ENCODE measurements at regions not wholly inside any gene's neighbourhood (a gene's known extent, or its start where the extent isn't known, plus 50 kb on each side); places are given as distances from the start of the nearest gene placed in this dataset.
"Not testable (repeated sequence)": the region's sequence is repeated elsewhere in the genome, so short reads cannot be mapped to it uniquely, and the experiment has no call there.

DNA sequence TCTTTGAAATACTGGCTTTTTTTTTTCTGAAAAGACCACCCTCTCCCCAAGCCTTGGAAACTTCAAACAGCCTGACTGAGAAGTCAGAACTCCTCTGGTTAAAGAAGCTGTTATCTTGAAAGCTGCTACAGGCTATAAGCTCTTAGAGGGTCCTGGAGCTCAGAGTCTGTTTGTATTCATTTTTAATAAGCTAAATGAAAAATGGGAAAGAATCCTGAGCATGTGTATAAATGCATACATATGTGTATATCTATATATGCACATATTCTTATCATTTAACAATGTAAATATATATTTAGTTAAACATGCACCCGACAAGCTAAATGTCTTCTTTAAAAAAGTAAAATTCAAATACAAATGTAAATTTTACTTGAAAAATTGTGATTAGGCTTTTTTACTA is 494.9 kb upstream of the POU3F2 start:
- H3K27ac Mint-ChIP-seq, result no peak overlapping the region
- intact Hi-C loops (cut with micrococcal nuclease), result no loop called here
- H3K27me3 Mint-ChIP-seq, result no peaks in the 10 kb centered on the region
- H3K9me3 Mint-ChIP-seq, result no peaks in the 10 kb centered on the region
- H3K4me3 Mint-ChIP-seq, result no peak overlapping the region
- no peak for DNase-seq
- no peaks in the 10 kb centered on the region for H3K36me3 Mint-ChIP-seq (ENCODE audit: low read depth)
- no peaks in the 10 kb centered on the region for H3K4me1 Mint-ChIP-seq

- intact Hi-C loops (cut with micrococcal nuclease), result no loop called here
- Mint-ChIP-seq H3K27me3 (no peaks in the 10 kb centered on the region), H3K4me3 (no peak overlapping the region), H3K27ac (no peak overlapping the region), H3K9me3 (no peaks in the 10 kb centered on the region), H3K4me1 (no peaks in the 10 kb centered on the region), H3K36me3 (ENCODE audit: low read depth) (no peaks in the 10 kb centered on the region)
- DNase-seq, result no peak
Observed at GRCh38 chr6:98343004-98343403, 491.4 kb upstream of the POU3F2 start.

DNA sequence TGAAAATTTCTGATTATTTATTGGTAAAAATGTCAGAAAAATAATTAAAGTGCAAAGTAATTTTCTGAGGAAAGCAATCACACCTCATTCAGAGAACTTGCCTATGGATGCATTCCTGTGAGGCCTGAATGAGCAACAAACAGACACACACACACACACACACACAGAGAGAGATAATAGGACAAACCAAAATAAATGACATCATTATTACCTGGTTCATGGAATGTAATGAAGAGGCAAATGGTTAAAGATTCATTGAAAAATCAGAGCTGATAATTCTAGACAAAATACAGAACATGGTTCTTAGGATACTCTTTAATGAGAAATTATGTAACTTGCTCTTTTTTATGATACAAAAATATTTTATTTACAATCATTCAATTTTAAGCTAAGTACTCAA is 490.6 kb upstream of the POU3F2 start:
- Mint-ChIP-seq H3K4me1 (no peaks in the 10 kb centered on the region), H3K36me3 (ENCODE audit: low read depth) (no peaks in the 10 kb centered on the region), H3K27me3 (no peaks in the 10 kb centered on the region), H3K9me3 (no peaks in the 10 kb centered on the region), H3K27ac (no peak overlapping the region), H3K4me3 (no peak overlapping the region)
- intact Hi-C loops (cut with micrococcal nuclease), result no loop called here
- DNase-seq, result no peak

DNA sequence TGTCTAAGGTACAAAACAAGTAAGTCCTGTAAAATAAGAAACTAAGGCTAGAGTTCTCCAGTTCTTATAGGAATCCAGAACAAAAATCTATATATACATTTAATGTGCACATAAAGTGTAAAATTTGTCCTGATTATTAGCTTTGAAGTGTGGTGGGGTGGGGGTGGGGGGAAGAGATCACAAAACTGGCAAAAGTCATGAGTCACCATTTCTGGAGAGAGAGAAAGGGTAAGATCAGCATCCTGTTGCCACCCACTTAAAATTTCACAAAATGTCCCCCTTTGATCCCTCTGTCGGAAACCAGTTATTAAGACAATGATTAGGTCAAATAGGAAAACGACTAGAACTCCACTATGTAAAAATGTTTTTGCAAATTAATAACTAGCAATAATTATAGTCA is 482.0 kb upstream of the POU3F2 start:
- H3K27me3 Mint-ChIP-seq, result no peaks in the 10 kb centered on the region
- no peaks in the 10 kb centered on the region for H3K9me3 Mint-ChIP-seq
- H3K4me3 Mint-ChIP-seq, result no peak overlapping the region
- H3K4me1 Mint-ChIP-seq, result no peaks in the 10 kb centered on the region
- H3K36me3 Mint-ChIP-seq (ENCODE audit: low read depth), result no peaks in the 10 kb centered on the region
- H3K27ac Mint-ChIP-seq, result no peak overlapping the region
- intact Hi-C loops (cut with micrococcal nuclease), result no loop called here
- DNase-seq, result no peak

GRCh38 chr6:98358173-98358572 is 476.2 kb upstream of the POU3F2 start:
- Mint-ChIP-seq H3K27me3 (no peaks in the 10 kb centered on the region), H3K27ac (no peak overlapping the region), H3K9me3 (no peaks in the 10 kb centered on the region), H3K36me3 (ENCODE audit: low read depth) (no peaks in the 10 kb centered on the region), H3K4me3 (no peak overlapping the region), H3K4me1 (no peaks in the 10 kb centered on the region)
- DNase-seq, result no peak
- intact Hi-C loops (cut with micrococcal nuclease), result no loop called here

DNA sequence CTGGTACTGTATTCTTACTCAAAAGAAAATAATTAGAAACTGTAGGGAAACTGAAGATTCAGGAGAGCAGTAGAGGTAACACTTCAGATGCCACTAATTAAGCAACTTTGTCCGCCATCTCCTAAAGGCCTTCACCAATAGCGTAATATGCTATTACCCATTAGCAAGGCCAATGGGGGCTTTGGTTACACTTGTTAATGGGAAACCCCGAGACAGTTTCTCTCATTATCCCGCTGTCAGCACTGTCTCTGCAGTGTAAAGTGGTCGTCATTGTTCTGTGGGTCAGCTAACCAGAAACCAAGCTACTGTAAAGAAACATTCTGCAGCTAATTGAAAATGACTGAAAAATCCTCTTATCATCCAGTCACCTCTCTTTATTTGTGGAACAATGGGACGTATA is 468.0 kb upstream of the POU3F2 start:
- Mint-ChIP-seq H3K27ac (no peak overlapping the region), H3K27me3 (no peaks in the 10 kb centered on the region), H3K4me1 (no peaks in the 10 kb centered on the region), H3K4me3 (no peak overlapping the region), H3K9me3 (no peaks in the 10 kb centered on the region), H3K36me3 (ENCODE audit: low read depth) (no peaks in the 10 kb centered on the region)
- intact Hi-C loops (cut with micrococcal nuclease), result no loop called here
- DNase-seq, result no peak

DNA sequence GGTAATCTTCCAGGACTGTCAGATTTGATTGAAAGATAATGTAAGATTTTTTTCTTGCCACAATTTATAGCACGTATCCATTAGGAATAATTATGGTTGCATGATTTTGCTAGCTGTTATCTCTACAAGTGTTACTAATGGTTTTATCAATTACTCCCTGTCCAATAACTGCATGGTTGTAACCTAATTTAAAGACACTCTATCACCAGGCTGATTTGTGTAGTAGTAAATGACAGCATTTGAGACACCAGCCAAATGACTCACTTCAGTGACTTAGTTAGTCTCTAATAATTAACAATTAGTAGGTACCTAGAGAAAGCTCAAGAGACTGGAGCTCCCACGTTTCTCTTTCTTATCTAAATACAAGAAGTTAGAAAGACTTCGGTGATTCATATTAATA is 453.8 kb upstream of the POU3F2 start:
- DNase-seq, result no peak
- intact Hi-C loops (cut with micrococcal nuclease), result no loop called here

GRCh38 chr6:98382246-98382645 is 452.1 kb upstream of the POU3F2 start:
- Mint-ChIP-seq H3K9me3 (no peaks in the 10 kb centered on the region), H3K36me3 (ENCODE audit: low read depth) (no peaks in the 10 kb centered on the region), H3K4me1 (no peaks in the 10 kb centered on the region), H3K27me3 (no peaks in the 10 kb centered on the region), H3K4me3 (no peak overlapping the region), H3K27ac (no peak overlapping the region)
- DNase-seq, result no peak
- intact Hi-C loops (cut with micrococcal nuclease), result no loop called here

More for the DNA sequence above, 453.8 kb upstream of the POU3F2 start:
- no peaks in the 10 kb centered on the region for H3K36me3 Mint-ChIP-seq (ENCODE audit: low read depth)
- no peaks in the 10 kb centered on the region for H3K27me3 Mint-ChIP-seq
- H3K27ac Mint-ChIP-seq, result no peak overlapping the region
- H3K4me3 Mint-ChIP-seq, result no peak overlapping the region
- H3K9me3 Mint-ChIP-seq, result no peaks in the 10 kb centered on the region
- H3K4me1 Mint-ChIP-seq, result no peaks in the 10 kb centered on the region

DNA sequence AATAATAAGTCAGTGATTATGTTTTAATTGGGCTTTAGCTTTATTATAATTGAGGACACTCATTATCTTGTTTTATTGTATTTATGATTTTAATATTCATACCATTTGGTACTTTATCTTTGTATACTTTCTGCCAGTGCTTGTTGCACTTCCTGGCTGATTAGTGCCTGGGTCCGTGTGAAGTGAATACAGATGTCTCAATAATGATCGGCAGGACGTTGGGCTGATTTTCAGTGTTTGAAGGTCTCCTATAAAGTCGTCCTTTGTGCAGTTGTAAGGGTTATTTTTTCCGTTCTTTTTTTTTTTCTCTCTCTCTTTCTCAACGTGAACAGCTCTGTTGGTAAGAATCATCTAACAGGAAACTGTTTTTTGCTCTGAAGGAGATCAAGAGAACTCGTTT is 450.0 kb upstream of the POU3F2 start:
- no peak overlapping the region for H3K27ac Mint-ChIP-seq
- no peaks in the 10 kb centered on the region for H3K36me3 Mint-ChIP-seq (ENCODE audit: low read depth)
- no peak overlapping the region for H3K4me3 Mint-ChIP-seq
- H3K4me1 Mint-ChIP-seq, result no peaks in the 10 kb centered on the region
- intact Hi-C loops (cut with micrococcal nuclease), result no loop called here
- DNase-seq, result no peak
- H3K9me3 Mint-ChIP-seq, result no peaks in the 10 kb centered on the region
- no peaks in the 10 kb centered on the region for H3K27me3 Mint-ChIP-seq

DNA sequence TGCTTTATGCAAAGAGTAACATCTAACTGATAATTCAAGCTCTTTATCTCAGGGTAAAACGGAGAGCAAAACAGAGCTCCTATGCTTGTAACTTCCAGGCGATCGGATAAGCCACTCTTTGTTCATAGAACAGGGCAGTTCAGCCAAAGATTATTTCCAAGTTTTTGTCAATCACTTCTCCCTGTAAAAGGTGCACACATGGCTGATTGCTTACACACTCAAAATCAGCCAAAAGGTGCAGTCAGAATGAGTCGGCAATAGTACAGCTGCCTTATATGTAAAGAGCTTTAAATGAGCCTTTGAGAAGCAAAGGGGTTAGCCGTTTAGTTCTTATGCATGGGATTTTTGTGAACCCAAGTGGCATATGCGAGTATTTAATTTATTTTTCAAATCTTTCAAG is 449.6 kb upstream of the POU3F2 start:
- Mint-ChIP-seq H3K27me3 (no peaks in the 10 kb centered on the region), H3K4me1 (no peaks in the 10 kb centered on the region), H3K9me3 (peaks cover 1% of the 10 kb centered on the region), H3K36me3 (ENCODE audit: low read depth) (no peaks in the 10 kb centered on the region), H3K4me3 (no peak overlapping the region), H3K27ac (no peak overlapping the region)
- DNase-seq, result no peak
- intact Hi-C loops (cut with micrococcal nuclease), result no loop called here

GRCh38 chr6:98395610-98396166 is 438.7 kb upstream of the POU3F2 start:
- no peaks in the 10 kb centered on the region for H3K27me3 Mint-ChIP-seq
- DNase-seq, result no peak

DNA sequence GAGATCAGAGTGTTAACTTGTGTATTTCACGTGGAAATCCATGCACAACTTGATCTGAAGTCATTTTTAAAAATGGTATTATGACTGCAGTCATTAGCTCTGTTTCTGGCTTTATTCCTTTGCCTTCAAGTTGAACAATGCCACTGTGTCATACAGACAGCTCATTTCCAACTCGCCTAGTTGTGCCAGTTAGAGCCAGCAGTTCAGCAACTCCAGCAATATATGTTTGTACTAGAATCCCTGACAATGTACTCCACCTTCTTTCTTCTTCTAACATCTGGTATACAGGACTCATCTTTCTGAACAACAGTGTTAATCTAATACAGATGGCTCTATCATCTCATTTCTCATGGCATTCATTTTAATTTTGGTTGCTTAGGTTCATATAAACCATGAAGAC is 418.3 kb upstream of the POU3F2 start:
- DNase-seq, result no peak
- intact Hi-C loops (cut with micrococcal nuclease), result no loop called here
- no peaks in the 10 kb centered on the region for H3K36me3 Mint-ChIP-seq (ENCODE audit: low read depth)

More at GRCh38 chr6:98395610-98396166, 438.7 kb upstream of the POU3F2 start:
- H3K4me3 Mint-ChIP-seq, result no peak overlapping the region
- intact Hi-C loops (cut with micrococcal nuclease), result no loop called here
- H3K36me3 Mint-ChIP-seq (ENCODE audit: low read depth), result no peaks in the 10 kb centered on the region
- no peak overlapping the region for H3K27ac Mint-ChIP-seq
- no peaks in the 10 kb centered on the region for H3K9me3 Mint-ChIP-seq
- H3K4me1 Mint-ChIP-seq, result no peaks in the 10 kb centered on the region

GRCh38 chr6:98416497-98417158 is 417.7 kb upstream of the POU3F2 start:
- H3K27me3 Mint-ChIP-seq; intact Hi-C loops (cut with micrococcal nuclease); H3K4me1 Mint-ChIP-seq; H3K4me3 Mint-ChIP-seq; H3K36me3 Mint-ChIP-seq (ENCODE audit: low read depth); H3K27ac Mint-ChIP-seq: not testable (repeated sequence)
- H3K9me3 Mint-ChIP-seq, result peaks cover 14% of the 10 kb centered on the region
- DNase-seq, result peak; percentile 56

More for the DNA sequence above, 418.3 kb upstream of the POU3F2 start:
- Mint-ChIP-seq H3K9me3 (peaks cover 14% of the 10 kb centered on the region), H3K4me3 (no peak overlapping the region), H3K27me3 (no peaks in the 10 kb centered on the region), H3K4me1 (no peaks in the 10 kb centered on the region), H3K27ac (no peak overlapping the region)

DNA sequence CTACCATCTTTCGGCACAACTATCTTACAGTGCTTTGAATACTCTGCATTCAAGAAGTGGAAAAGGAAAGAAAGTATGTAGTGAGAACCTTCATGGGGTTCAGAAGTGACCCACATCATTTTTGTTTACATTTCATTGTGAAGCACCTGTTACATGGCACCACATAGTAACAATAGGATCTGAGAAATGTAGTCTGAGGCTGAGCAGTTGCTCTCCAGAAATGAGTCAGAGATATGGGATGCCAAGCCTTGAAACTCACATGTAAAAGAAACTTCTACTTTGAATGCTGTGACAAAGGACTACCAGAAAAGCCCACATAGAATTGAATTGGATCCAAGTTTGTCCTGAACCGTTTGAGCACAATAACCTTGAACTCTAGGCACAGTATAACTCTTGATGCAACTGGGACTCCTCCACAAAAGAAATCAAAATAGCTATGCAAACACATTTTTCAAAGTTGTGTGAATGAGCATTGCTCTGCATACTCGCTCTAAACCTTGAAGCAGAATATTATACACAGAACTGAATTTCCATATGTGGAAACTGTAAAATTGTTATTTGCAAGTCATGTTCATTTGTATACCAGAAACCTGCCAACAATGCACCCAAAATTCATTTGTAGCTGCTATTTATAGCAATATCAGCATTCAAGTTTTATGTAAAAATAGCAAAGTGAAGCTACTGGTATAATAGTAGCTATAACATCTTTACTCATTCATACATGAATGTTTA is 400.9 kb upstream of the POU3F2 start:
- H3K27me3 Mint-ChIP-seq, result no peaks in the 10 kb centered on the region
- DNase-seq, result no peak

More for the DNA sequence above, 400.9 kb upstream of the POU3F2 start:
- Mint-ChIP-seq H3K4me3 (no peak overlapping the region), H3K4me1 (no peaks in the 10 kb centered on the region), H3K36me3 (ENCODE audit: low read depth) (no peaks in the 10 kb centered on the region), H3K9me3 (no peaks in the 10 kb centered on the region), H3K27ac (no peak overlapping the region)
- intact Hi-C loops (cut with micrococcal nuclease), result no loop called here
